ENCODE measurements at regions not wholly inside any gene's neighbourhood (a gene's known extent, or its start where the extent isn't known, plus 50 kb on each side); places are given as distances from the start of the nearest gene placed in this dataset.

DNA sequence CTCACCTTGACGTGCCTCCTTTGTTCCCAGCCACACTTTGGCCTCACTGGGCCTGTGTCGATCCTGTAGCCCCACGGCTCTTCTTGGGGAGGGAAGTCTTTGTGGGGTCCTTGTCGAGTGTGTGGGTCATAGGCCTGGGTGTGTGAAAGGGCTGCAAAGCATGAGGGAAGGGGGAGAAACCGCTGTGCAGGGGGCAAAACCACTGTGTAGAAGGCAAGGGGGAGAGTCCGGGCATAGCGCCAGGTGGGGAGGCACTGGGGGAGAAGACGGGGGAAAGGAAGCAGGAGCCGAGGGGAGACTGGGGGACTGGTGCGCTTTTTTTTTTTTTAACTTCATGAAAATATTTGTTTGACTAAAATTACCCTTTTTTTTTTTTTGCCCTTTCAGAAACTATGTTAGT, 65.1 kb upstream of the RASD2 start:
- no peak overlapping the region for H3K4me3 ChIP-seq
- peaks cover 14% of the 10 kb centered on the region for H3K27me3 ChIP-seq (ENCODE audit: low read depth)
- H3K36me3 ChIP-seq: no peaks in the 10 kb centered on the region
- no peak overlapping the region for H3K27ac ChIP-seq (replicated peaks)
- no peak for DNase-seq
- peaks cover 14% of the 10 kb centered on the region for H3K4me1 ChIP-seq
- no peaks in the 10 kb centered on the region for H3K9me3 ChIP-seq (replicated peaks)
- TF ChIP-seq, protein P1, sequence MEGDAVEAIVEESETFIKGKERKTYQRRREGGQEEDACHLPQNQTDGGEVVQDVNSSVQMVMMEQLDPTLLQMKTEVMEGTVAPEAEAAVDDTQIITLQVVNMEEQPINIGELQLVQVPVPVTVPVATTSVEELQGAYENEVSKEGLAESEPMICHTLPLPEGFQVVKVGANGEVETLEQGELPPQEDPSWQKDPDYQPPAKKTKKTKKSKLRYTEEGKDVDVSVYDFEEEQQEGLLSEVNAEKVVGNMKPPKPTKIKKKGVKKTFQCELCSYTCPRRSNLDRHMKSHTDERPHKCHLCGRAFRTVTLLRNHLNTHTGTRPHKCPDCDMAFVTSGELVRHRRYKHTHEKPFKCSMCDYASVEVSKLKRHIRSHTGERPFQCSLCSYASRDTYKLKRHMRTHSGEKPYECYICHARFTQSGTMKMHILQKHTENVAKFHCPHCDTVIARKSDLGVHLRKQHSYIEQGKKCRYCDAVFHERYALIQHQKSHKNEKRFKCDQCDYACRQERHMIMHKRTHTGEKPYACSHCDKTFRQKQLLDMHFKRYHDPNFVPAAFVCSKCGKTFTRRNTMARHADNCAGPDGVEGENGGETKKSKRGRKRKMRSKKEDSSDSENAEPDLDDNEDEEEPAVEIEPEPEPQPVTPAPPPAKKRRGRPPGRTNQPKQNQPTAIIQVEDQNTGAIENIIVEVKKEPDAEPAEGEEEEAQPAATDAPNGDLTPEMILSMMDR (IDR thresholded peaks at IDR 0.05; ENCODE audit: borderline replicate concordance): no peak
- intact Hi-C loops (cut with micrococcal nuclease): no loop called here

DNA sequence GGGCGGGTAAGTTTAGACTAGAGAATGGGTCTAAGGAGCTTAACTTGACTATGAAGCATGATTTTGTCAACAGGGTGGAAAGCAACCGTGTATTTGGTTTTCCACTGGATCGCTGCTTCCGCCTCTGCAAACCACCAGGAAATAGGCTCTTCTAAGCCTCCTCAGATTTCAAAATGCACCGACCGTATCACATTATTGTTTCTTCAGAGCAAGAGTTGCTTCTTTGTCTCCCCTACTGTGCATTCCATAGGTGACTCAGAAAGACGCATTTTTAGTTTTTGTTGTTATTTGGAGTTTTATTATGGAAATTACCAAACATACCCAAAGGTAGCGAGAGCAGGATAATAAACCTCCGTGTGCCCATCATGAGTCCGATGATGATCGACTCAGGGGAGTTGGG, 64.3 kb upstream of the RASD2 start:
- intact Hi-C loops (cut with micrococcal nuclease): no loop called here
- Histone ChIP-seq H3K4me3 (no peak overlapping the region), H3K9me3 (replicated peaks) (no peaks in the 10 kb centered on the region), H3K27me3 (ENCODE audit: low read depth) (peaks cover 18% of the 10 kb centered on the region), H3K36me3 (no peaks in the 10 kb centered on the region), H3K27ac (replicated peaks) (no peak overlapping the region), H3K4me1 (peaks cover 22% of the 10 kb centered on the region)
- no peak for DNase-seq
- TF ChIP-seq, protein P1 (IDR thresholded peaks at IDR 0.05; ENCODE audit: borderline replicate concordance): no peak

DNA sequence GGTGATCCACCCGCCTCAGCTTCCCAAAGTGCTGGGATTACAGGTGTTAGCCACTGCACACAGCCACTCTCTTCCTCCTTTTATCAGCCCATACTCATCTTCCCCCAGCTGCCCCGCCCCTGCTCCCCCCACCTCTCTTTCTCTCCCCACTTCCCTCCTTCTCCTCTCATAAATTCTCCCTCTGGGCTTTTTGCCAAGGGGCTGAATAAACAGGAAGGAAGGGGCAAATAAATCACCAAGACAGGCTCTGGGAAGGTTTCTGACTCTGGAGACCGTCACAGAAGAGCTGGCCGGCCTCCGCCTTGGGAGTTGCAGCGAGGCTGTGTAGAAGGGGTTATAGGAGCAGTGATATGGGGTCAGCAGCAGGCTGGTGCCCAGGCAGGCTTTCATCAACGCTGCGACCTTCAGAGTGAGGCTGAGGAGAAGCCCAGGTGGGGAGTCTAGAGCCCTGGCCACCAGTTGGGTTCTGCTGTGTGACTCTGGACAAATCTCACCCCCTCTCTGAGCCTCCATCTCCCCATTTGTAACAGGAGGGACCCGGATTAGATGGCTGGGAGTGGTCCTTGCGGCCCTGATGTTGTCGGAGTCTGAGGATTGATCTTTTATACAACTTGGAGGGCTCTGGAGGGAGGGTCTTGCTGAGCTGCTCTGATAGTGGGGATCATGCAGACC, 62.6 kb upstream of the RASD2 start:
- intact Hi-C loops (cut with micrococcal nuclease): no loop called here
- peaks cover 18% of the 10 kb centered on the region for H3K27me3 ChIP-seq (ENCODE audit: low read depth)
- H3K36me3 ChIP-seq: no peaks in the 10 kb centered on the region
- peaks cover 22% of the 10 kb centered on the region for H3K4me1 ChIP-seq
- TF ChIP-seq, protein P1 (IDR thresholded peaks at IDR 0.05; ENCODE audit: borderline replicate concordance): no peak
- no peak overlapping the region for H3K4me3 ChIP-seq
- DNase-seq: peak; percentile 42
- no peaks in the 10 kb centered on the region for H3K9me3 ChIP-seq (replicated peaks)
- peak overlapping the region; percentile 80 for H3K27ac ChIP-seq (replicated peaks)

DNA sequence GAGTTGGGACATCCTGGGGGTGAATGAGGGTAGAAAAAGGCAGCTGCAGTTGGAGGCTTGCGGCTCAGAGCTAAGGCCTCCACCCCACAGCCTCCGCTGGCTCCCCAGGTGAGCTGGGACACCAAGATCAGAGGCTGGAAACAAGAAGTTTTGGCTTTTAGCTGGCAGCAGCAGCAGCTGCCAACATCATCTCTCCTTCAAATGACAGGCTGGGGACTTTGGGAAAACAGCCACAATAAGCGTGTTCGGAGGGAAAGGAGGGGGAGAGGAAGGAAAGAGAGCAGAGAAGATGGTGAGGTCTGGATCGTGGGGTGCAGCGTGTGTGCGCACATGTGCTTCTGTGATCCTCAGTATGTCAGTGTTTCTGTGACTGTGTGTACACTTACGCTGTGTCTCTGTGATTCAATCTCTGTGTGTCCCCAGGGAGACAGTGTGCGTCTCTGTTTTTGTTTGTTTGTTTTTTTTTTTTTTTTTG, 62.0 kb upstream of the RASD2 start:
- Histone ChIP-seq H3K27me3 (ENCODE audit: low read depth) (peaks cover 18% of the 10 kb centered on the region), H3K27ac (replicated peaks) (peak overlapping the region; percentile 80), H3K36me3 (no peaks in the 10 kb centered on the region), H3K4me1 (peaks cover 22% of the 10 kb centered on the region), H3K9me3 (replicated peaks) (no peaks in the 10 kb centered on the region), H3K4me3 (no peak overlapping the region)
- intact Hi-C loops (cut with micrococcal nuclease): no loop called here
- TF ChIP-seq, protein P1 (IDR thresholded peaks at IDR 0.05; ENCODE audit: borderline replicate concordance): no peak
- no peak for DNase-seq

DNA sequence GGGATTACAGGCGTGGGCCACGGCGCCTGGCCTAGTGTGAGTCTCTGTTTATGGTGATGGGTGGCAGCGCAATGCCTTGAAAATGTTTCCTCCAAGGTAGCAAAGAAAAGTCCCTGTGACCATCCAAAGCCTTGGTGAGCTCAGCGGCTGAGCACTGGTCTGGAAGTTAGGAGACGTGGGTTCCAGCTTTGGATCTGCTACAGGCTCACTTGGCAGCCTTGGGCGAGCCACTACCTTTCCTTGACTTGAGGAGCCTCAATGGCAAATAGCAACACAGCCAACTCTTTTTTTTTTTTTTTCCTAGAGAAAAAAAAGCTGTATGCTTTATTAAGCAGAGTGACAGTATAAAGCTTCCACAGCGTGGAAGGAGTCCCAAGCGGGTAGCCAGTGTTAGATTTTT, 61.3 kb upstream of the RASD2 start:
- DNase-seq: no peak
- Histone ChIP-seq H3K27ac (replicated peaks) (peak overlapping the region; percentile 80), H3K36me3 (no peaks in the 10 kb centered on the region), H3K27me3 (ENCODE audit: low read depth) (peaks cover 18% of the 10 kb centered on the region), H3K4me3 (no peak overlapping the region), H3K9me3 (replicated peaks) (no peaks in the 10 kb centered on the region), H3K4me1 (peaks cover 22% of the 10 kb centered on the region)
- intact Hi-C loops (cut with micrococcal nuclease): no loop called here
- TF ChIP-seq, protein P1 (IDR thresholded peaks at IDR 0.05; ENCODE audit: borderline replicate concordance): no peak

Measured in left ventricle myocardium inferior (tissue), 1 donor.